HL-60 (cell line): ENCODE measurements at regions not wholly inside any gene's neighbourhood (a gene's known extent, or its start where the extent isn't known, plus 50 kb on each side); places are given as distances from the start of the nearest gene placed in this dataset.
"Not testable (repeated sequence)": the region's sequence is repeated elsewhere in the genome, so short reads cannot be mapped to it uniquely, and the experiment has no call there.

Experiments used
- POLR2AphosphoS5 ChIP-seq: IDR thresholded peaks from 2 replicates; pipeline ENCODE4 v1.6.1; 2012; ENCODE audit warnings: low read depth
- REST ChIP-seq: IDR thresholded peaks from 2 replicates; pipeline ENCODE4 v1.6.1; 2012; ENCODE audit warnings: low read depth; ENCODE audit not compliant: insufficient replicate concordance
- TF ChIP-seq, protein P1 (sequence below): IDR thresholded peaks from one replicate; pipeline ENCODE4 v1.5.1; 2011; ENCODE audit warnings: low read length, control low read depth, inconsistent platforms; ENCODE audit not compliant: insufficient read depth

DNA sequence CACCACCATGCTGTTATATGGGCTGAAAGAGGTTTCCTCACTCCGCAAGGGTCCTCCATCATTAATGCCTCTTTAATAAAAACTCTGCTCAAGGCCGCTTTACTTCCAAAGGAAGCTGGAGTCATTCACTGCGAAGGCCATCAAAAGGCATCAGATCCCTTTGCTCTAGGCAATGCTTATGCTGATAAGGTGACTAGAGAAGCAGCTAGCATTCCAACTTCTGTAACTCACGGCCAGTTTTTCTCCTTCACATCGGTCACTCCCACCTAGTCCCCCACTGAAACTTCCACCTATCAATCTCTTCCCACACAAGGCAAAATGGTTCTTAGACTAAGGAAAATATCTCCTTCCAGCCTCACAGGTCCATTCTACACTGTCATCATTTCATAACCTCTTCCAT lies 124.2 kb upstream of the RMP24 start:
- TF ChIP-seq, protein P1, sequence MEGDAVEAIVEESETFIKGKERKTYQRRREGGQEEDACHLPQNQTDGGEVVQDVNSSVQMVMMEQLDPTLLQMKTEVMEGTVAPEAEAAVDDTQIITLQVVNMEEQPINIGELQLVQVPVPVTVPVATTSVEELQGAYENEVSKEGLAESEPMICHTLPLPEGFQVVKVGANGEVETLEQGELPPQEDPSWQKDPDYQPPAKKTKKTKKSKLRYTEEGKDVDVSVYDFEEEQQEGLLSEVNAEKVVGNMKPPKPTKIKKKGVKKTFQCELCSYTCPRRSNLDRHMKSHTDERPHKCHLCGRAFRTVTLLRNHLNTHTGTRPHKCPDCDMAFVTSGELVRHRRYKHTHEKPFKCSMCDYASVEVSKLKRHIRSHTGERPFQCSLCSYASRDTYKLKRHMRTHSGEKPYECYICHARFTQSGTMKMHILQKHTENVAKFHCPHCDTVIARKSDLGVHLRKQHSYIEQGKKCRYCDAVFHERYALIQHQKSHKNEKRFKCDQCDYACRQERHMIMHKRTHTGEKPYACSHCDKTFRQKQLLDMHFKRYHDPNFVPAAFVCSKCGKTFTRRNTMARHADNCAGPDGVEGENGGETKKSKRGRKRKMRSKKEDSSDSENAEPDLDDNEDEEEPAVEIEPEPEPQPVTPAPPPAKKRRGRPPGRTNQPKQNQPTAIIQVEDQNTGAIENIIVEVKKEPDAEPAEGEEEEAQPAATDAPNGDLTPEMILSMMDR, result not testable (repeated sequence)
- not testable (repeated sequence) for TF ChIP-seq POLR2AphosphoS5, REST
